PC-3 (cell line): ENCODE measurements at regions not wholly inside any gene's neighbourhood (a gene's known extent, or its start where the extent isn't known, plus 50 kb on each side); places are given as distances from the start of the nearest gene placed in this dataset.

Experiments used
- CTCF ChIP-seq: fragments of 300-600 bp; sonication (generic); conservative IDR thresholded peaks from 2 replicates; pipeline ENCODE4 v1.5.1; 2017; ENCODE audit warnings: antibody characterized with exemption, low read depth, mild to moderate bottlenecking, low read length
- EZH2 ChIP-seq: fragments of 300-600 bp; sonication (generic); IDR thresholded peaks from one replicate; pipeline ENCODE4 v1.6.1; 2017; ENCODE audit warnings: antibody characterized with exemption, mild to moderate bottlenecking, low read length; ENCODE audit not compliant: unreplicated experiment

DNA sequence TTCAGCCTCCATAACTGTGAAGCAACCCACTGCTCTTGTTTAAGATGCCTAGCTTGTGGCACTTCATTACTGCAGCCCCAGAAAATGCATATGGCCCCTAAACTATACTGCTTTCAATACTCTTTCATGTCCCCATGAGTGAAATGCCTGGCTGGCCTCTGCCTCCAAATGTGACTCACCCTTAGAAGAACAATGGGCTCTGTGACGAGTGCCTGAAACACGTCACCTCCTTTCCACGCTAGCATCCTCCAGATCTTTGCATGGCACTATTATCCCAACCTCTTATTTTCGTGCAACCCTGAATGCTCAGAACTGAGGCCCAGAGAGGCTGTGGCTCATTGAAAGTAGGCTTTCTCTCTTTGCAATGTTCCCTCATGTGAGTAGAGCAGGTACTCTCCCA, 233.1 kb downstream of the CBLN1 start:
- no peak for TF ChIP-seq CTCF
- TF ChIP-seq EZH2: no peak
